BE2C (cell line): ENCODE measurements at regions not wholly inside any gene's neighbourhood (a gene's known extent, or its start where the extent isn't known, plus 50 kb on each side); places are given as distances from the start of the nearest gene placed in this dataset.

Experiments
- DNase-seq: peaks from one replicate; pipeline ENCODE4 v3.0.0-alpha.2; 2020
- H3K27me3 ChIP-seq: fragments of 250-450 bp; sonication (Bioruptor Pico); 2 replicates; pipeline ENCODE4 v1.5.1; 2020; ENCODE audit warnings: mild to moderate bottlenecking
- H3K36me3 ChIP-seq: fragments of 250-450 bp; sonication (Bioruptor Pico); 2 replicates; pipeline ENCODE4 v1.5.1; 2020; ENCODE audit warnings: mild to moderate bottlenecking
- H3K4me1 ChIP-seq: fragments of 250-450 bp; sonication (Bioruptor Pico); 2 replicates; pipeline ENCODE4 v1.5.1; 2020
- H3K4me3 ChIP-seq: 2 replicates; pipeline ENCODE4 v1.5.1; 2011; ENCODE audit warnings: low read depth, low read length
- H3K9me3 ChIP-seq: fragments of 250-450 bp; sonication (Bioruptor Pico); 2 replicates; pipeline ENCODE4 v1.5.1; 2020
- CTCF ChIP-seq: IDR thresholded peaks from 2 replicates; pipeline ENCODE4 v1.5.1; 2012; ENCODE audit warnings: mild to moderate bottlenecking, low read depth, low read length

- H3K9me3 ChIP-seq: peaks cover 3% of the 10 kb centered on the region; the same call in 1 of the 2 replicates
- no peaks in the 10 kb centered on the region for H3K27me3 ChIP-seq
Measured at GRCh38 chr5:2946315-2946714, 194.8 kb upstream of the IRX2 start.

GRCh38 chr5:2936413-2936812 lies 184.9 kb upstream of the IRX2 start:
- DNase-seq: no peak
- Histone ChIP-seq H3K27me3 (no peaks in the 10 kb centered on the region), H3K4me3 (no peak overlapping the region), H3K9me3 (0 out of 2 replicates have a peak, but pooled peaks cover 2% of the 10 kb centered on the region), H3K4me1 (no peaks in the 10 kb centered on the region), H3K36me3 (no peaks in the 10 kb centered on the region)
- TF ChIP-seq CTCF: no peak

More at GRCh38 chr5:2946315-2946714, 194.8 kb upstream of the IRX2 start:
- no peak for TF ChIP-seq CTCF
- Histone ChIP-seq H3K4me3 (no peak overlapping the region), H3K4me1 (no peaks in the 10 kb centered on the region), H3K36me3 (no peaks in the 10 kb centered on the region)
- no peak for DNase-seq

- Histone ChIP-seq H3K4me3 (no peak overlapping the region), H3K36me3 (no peaks in the 10 kb centered on the region), H3K9me3 (no peaks in the 10 kb centered on the region; the same call in 1 of the 2 replicates), H3K27me3 (no peaks in the 10 kb centered on the region), H3K4me1 (no peaks in the 10 kb centered on the region)
- no peak for DNase-seq
- TF ChIP-seq CTCF: no peak
Measured at GRCh38 chr5:2929779-2930178, 178.3 kb upstream of the IRX2 start.

- no peaks in the 10 kb centered on the region for H3K27me3 ChIP-seq
- H3K36me3 ChIP-seq: no peaks in the 10 kb centered on the region
- no peaks in the 10 kb centered on the region for H3K4me1 ChIP-seq
- no peak for TF ChIP-seq CTCF
- H3K4me3 ChIP-seq: no peak overlapping the region
- no peaks in the 10 kb centered on the region; the same call in 1 of the 2 replicates for H3K9me3 ChIP-seq
- DNase-seq: no peak
Measured at GRCh38 chr5:2921651-2922050, 170.2 kb upstream of the IRX2 start.

- H3K36me3 ChIP-seq: no peaks in the 10 kb centered on the region
- H3K27me3 ChIP-seq: no peaks in the 10 kb centered on the region
- H3K9me3 ChIP-seq: no peaks in the 10 kb centered on the region; the same call in 1 of the 2 replicates
- no peak for DNase-seq
- H3K4me1 ChIP-seq: no peaks in the 10 kb centered on the region
- TF ChIP-seq CTCF: no peak
- H3K4me3 ChIP-seq: no peak overlapping the region
Measured at GRCh38 chr5:2921176-2921575, 169.7 kb upstream of the IRX2 start.

GRCh38 chr5:2920312-2920711 lies 168.8 kb upstream of the IRX2 start:
- no peak overlapping the region for H3K4me3 ChIP-seq

More at GRCh38 chr5:2920312-2920711, 168.8 kb upstream of the IRX2 start:
- Histone ChIP-seq H3K9me3 (no peaks in the 10 kb centered on the region; the same call in 1 of the 2 replicates), H3K4me1 (no peaks in the 10 kb centered on the region), H3K27me3 (no peaks in the 10 kb centered on the region), H3K36me3 (no peaks in the 10 kb centered on the region)
- TF ChIP-seq CTCF: no peak
- no peak for DNase-seq
